GM21515 (cell line): ENCODE measurements at regions not wholly inside any gene's neighbourhood (a gene's known extent, or its start where the extent isn't known, plus 50 kb on each side); places are given as distances from the start of the nearest gene placed in this dataset.

Source experiments
- ATAC-seq: cut with Tn5 transposase; IDR thresholded peaks from one replicate; pipeline ENCODE4 v1.9.1; 2021; ENCODE audit not compliant: unreplicated experiment

DNA sequence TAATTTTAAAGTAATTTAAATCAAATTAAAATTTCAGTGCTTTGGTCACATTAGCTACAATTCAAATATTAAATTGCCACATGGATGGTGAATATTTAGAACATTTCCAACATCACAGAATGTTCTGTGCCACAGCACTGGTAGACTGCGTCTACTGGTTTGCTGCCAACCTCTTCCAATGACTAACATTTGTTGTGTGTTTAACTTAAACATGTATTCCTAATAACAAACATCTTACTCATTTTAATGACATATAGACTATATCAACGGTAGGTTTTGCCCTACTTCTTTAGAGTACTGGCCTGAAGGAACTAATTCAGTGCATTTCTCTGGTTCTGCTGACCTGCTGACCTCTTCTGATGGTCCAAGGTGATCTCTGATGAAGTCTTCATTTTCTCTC is 157.6 kb downstream of the DCK start:
- no peak for ATAC-seq

DNA sequence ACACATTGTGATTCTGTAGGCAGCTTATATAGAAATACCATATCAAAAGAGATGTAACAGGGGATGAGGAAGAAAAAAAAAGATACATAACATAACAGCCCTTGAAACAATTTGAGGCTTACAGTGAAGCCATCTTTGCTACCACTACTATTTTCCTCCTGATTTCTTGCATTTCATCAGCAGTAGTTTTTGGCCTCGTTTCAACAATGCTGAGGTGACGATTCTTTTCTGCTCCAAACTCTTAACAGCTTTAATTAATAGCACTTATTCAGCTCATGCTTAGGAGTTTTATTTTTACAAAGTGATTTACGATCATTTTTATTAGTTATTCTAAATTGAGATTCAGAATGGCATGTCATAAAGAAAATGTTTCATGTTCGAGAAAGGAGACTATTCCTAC is 163.2 kb downstream of the DCK start:
- no peak for ATAC-seq

DNA sequence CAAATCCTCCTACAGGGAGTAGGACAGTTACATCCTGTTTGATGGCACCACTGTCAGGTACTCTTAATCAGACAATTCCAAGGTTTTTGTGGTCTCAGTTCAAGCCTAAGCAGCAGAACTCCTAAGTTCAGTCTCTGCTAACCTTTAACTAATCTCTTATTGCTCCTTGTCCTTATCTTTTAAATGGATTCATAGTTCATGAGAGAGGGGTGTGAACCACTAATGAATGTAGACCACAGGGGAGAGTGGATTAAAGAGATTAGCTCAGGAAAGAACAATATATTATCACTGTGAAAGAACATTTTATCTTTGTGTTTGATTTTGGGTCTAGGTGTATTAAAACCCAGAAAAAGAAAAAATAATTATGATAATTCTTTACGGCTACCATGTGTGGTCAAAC is 168.9 kb downstream of the DCK start:
- ATAC-seq: no peak

DNA sequence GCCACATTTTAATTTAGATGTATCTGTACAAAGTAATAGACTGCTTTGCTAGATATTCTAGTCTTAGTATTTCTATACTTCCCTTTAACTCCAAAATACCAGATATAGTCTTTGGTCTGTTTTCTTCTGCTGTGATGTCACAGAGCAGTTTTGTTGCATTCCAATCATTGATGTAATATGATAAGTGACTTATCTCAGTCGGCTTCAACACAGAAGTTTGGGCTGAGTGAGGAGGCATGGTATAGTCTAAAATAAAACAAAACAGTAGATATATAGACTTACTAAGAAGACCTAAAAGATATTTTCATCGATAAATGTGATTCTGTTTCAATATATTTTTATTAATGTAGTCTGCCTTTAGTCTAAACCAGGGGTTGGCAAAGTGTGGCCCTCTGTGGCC is 169.9 kb downstream of the DCK start:
- no peak for ATAC-seq

DNA sequence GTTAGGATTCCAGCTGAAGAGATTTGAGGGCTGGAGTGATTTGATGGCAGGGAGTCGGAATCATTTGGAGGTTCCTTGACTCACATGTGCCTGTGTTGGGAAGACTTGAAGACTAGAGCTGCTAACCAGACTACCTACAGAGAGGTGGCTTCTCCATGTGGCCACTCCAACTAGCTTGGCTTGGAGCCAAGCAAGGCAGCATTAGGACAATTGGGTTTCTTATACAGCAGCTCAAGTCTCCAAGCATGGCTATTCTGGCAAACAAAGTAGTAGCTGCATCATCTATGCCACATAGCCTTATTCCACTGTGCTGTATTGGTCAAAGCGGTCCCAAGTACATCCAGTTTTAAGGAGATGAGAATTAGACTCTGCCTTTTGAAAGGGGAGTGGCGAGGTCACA is 171.7 kb upstream of the SLC4A4 start:
- no peak for ATAC-seq

DNA sequence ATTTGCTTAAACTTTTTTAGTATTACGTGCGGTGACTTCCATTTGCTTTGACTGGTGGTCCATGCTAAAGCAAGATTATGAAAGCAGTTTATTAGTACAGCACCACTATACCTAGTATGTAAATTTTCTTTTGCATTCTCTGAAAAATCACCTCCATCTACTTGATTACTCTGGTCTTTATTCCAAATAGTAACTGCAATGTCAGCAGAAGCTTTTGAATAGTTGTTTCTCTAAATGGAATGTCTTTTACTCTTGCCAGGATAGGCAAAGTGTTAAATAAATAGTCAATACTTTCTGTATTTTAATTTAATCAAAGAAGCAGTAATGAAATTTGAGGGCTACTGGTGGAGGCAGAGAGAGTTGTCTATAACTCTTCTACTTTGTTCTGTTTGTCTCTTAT is 167.2 kb upstream of the SLC4A4 start:
- no peak for ATAC-seq

DNA sequence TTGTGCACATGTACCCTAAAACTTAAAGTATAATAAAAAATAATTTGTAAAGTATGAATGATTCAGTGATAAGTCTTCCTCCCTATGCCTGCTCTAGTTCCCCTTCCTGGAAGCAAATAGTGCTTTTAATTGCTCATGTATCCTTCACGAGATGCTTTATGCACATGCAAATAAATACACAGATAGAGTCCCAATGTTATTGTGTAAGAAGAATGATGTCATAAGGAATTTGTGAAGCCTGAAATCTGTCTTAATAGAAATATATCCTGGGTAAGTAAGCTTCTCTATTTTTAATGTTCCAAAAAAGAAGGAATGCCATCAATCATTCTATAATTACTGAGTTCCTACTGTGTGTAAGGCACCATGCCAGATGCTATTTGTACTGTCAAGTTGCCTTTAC is 157.5 kb upstream of the SLC4A4 start:
- ATAC-seq: no peak

DNA sequence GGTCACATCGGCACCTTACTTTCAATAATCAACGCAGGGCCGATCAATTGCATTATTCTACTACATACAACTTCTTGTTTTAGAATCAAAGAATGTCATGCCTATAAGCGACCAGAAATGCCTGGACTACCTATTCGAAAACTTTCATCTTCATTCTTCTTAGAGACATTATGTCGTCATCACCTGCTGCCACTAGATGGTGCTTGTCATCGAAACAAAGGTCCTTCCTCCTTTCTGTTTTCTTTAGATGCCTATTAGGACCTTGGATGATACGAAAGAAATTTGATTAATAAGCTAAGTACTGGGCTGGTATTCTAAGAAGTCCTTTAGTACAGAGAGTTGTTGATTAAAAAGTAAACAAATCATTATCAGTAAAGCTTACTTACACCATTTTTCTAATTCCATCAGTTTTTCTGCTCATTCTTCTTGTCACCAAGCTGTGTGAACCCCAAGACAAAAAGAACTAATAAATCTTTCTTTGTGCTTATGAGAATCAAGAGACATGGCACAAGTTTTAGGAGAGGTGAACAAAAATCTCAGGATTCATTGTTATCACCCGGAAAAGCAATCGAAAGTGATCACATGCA is 154.5 kb upstream of the SLC4A4 start:
- ATAC-seq: peak; percentile 88

DNA sequence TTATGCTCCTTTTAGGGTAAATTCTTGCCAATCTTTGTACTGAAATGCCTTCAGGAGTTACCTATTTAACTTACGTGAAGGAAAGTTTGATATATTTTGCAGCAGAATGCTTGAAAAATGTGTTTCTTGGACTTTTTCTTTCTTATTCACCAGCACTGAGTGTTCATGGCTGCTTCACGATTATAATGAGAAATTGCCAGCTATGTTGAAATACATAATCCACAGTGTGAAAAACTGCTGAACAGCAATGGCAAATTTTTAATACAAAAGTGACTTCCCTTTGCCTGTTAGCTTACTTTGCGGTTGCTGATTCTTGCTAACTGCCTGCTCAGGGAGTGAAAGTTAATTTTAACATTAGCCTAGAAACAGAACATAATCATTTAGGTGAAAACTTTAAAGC is 153.8 kb upstream of the SLC4A4 start:
- no peak for ATAC-seq

DNA sequence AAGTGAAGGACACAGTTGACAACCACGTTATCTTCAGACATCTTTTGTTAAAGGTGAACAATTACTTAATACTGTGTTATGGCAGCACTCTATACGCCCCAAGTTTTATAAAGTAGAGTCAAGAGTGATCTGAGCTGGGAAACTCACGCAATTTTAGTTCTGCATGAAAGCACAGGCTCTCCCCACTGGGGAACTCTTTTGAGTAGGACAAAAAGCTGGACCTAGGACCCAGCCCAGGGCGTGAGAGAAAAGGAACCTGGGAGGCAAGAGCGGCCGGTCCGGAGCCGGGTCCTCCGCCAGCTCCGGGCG is 152.6 kb upstream of the SLC4A4 start:
- ATAC-seq: no peak

DNA sequence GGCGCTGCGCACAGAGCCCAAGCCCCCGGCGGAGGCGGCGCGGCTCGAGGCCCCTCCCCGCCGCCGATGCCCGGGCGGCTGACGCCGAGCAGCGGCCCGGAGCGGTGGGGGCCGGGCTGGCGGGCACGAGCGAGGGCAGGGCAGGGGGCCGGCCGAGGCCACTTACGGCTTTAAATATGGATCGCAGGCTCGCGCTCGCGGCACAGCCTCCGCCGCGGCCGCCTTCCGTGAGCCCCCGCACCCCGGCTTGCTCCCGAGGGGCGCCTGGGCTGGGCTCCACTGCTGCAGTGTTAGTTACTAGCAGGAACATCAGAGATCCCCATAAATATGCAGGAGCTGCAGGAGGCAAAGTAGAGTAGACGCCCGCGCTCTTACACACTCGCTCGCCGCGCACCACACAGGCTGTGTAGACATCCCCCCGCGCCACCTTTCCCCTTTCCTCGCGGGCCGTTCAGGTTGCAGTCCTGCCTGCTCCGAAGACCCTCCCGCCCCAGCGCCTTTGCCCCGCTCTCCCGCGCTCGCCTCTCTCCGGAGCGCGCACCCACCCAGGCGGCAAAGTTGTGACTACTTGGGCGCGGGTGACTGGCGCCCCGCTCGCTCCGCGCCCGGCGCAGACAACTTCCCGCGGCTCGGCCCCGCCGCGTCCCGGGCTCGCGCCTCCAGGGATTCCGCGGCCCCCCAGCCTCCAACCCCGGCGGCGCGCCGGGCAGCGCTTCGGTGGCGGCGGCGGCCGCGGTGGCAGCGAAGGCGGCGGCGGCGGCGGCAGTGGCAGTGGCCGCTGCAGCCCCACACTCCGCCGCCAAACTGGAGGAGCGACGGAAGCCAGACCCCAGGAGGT is 152.0 kb upstream of the SLC4A4 start:
- ATAC-seq: no peak

DNA sequence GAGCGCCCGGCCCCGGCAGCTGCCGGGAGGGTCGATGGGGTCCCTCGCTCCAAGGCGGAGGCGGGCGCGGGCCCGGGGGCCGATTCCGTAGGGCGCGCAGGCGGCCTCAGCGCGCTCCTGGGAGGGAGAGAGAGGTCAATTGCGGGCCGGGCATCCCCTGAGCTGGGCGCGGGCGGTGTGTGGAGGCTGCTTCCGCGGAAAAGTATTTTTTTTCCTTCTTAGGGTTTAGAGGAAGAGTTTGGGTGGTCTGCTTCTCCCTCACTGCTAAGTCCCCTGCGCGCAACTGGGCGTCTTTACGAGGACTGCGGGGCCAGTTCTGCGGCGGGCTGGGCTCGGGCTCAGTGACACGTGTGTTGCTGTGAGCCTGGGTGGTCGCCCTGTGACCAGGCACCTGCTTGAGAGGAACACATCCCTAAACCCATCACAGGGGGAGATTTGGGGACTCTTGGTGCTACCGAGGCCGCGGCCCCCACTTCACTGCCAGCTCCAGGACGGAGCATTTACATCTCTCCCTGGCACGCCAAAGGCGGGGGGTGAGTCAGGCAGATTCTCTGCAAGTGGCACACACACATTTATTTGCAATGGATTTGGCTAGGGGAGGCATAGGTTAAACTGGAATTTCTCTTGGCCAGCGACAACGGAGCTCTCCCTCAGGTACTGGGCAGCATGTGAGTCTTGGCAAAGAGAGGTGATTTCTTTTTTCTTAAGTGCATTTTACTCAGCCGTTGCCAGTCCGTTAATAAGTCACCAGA is 151.2 kb upstream of the SLC4A4 start:
- no peak for ATAC-seq

DNA sequence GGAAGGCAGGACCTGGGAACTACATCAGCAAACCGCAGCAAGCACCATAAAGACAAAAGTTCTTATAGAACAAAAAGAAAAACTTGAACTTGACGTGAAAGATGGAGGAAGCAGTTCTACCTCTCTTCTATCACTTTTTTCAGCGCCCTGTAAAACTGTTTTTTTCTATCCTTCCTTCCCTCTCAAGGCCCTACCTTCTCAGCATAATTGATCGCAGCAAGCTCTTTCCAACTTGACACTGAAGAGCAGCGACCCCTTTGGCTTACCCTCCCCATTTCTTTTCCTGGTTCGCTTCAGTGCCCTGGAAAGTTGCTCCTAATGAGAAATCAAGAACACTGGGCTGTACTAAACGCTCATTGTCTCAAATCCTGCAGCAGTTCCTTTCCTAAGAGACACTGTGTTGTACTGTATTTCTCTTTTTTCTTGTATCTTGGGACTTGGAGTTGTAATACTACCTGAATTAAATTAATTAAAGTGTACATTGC is 150.6 kb upstream of the SLC4A4 start:
- no peak for ATAC-seq

DNA sequence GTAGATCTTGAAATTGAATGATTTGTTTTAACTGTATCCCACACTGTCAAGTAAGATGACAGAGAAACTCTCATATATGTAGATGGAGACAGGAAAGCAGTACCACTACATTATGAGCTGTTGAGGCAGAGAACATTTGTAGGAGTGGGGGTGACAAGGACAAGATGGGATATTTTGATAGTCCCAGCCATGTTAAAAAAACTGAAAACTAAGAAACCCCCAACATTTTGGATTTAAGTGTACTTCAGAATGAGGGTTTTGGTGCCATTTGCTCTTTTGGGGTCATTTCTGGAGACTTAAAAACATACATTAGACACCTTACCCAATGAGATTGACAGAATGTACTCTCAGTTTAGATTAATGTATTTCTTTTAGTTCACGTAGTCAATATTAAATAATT is 149.9 kb upstream of the SLC4A4 start:
- no peak for ATAC-seq

DNA sequence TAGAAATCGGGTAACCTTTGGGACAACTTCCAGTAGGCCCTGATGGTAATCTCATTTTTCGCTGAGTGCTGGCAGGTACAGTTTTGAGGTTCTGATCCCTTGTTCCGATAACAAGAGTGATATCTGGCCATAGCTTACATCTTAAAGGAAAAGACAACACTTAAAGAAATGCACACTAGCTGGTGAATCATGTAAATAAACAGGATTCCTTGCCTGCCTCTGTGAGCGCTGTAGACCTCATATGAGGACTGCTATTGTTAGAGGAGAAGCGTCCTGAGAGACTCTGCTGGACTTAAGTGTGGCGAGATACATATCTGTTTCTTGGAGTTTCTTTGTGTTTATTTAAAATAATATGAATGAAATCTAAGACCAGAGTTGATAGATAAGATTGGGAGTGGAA is 149.3 kb upstream of the SLC4A4 start:
- ATAC-seq: no peak

DNA sequence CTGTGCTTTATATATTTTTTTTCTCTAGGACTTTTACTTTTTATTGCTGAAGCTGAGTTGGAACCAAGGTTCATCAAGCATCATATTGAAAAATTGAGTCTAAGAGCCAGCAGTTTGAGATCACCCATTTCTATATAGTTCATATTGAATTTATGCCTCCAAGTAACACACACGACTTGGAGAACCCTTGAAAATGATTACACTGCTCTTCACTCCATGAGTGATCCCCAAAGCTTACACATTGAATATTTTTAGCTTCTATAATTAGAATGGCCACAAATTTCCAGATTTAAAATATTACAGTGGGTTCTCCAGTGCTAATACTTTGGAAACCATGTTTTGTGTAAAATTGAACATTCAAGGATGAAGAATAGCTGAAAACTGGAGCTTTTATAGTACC is 144.4 kb upstream of the SLC4A4 start:
- ATAC-seq: no peak

DNA sequence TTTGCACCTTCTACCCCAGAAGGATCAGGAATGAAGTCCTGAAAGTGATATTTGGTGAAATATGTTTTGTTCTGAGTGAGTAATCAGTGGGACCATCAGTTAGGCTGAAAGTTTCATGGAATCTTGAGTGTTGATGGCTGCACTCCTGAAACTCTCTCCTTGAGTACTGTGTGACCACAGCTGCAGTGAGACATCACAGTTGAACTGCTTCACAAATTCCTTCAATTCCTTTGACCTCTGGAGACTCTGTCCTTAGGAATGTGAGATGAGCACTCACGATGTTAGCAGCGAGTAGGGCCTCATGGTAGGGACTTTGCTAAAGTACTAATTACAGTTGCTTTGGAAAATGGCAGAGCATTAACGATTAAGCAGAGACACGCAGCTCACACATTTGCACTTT is 142.9 kb upstream of the SLC4A4 start:
- no peak for ATAC-seq

DNA sequence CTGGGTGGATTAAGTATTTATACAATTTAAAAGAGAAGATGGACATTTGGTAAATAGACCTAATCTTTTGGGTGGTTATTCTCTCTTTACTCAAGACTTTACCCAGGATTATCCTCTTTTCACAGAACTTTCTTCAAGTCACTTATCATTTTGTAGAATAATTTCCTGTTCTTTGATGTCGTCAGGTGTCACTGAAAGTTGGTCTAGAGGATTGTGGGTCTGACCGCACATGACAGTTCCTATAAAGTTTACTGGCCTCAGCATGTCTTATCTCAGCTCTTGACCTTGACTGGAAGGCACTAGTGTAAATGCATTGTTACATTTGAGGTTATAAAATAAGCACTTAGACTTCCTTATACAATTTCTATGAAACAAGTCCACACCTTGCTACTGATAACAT is 139.9 kb upstream of the SLC4A4 start:
- ATAC-seq: no peak

DNA sequence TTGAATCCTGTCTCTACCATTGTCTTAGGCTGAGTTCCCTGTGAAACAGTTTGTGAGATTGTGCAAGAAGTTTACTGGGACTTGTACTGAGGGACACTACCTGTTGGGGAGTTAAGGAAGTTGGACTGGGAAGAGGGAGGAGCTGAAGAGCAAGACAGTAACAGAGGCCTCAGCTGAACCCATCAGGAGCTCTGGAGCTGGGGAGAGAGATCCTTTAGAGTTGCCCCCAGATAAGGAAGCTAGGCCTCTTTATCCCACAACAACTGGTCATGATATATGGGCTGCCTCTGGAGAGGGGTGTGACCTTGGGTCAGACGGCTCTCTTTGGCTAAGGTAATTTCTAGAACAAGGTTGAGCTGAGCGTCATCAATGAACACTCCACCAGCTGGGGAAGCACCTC is 137.8 kb upstream of the SLC4A4 start:
- ATAC-seq: no peak

DNA sequence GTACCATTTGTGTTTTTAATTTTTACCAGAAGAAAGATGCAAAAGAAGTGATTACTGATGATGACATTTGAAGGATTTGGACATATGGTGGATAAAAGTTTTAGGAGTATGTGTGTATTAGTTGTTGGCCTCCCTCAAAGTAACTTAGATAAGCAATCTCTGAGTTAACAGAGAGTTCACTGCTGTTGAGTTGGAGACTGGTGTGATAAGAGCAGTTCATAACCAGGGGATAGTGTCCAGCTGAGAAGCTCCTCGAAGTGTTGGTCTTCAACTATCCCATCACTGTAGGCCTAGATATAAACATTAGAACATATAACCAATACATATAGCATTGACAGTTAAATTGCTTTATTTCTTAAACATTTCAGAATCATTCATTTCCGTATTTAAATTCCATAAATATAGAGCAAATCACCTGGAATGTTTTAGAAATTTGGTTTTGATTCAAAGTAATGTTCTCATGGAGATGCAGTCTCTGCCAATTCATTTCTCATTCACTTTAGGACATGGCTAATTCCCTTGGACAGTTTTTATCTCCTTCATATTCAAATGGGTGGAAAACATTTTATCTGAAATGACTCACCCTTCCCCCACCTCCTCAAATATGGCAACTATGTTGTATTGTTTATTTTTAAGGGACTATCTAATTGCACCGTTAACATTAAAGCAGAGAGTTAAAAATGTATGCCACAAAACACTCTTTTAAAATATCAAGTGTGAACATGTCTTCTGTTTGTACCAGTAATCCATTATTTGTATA is 136.8 kb upstream of the SLC4A4 start:
- no peak for ATAC-seq

DNA sequence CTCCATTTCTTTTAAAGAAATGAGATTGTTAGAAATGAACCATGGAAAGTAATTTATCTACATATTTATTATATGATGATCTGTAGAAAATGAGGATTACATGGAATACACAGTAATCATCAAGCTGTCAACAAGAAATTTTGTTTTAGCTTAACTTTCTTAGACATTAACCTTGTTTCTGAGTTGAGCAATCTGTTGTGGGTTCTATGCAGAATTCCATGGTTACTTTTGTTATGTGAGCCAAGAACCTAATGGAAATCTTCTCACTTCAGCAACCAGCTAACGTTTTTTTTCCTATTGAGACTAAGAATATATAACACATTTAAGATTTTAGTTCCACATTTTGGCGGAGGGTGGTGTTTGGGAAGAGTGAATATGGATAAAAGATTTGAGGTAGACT is 136.1 kb upstream of the SLC4A4 start:
- no peak for ATAC-seq

DNA sequence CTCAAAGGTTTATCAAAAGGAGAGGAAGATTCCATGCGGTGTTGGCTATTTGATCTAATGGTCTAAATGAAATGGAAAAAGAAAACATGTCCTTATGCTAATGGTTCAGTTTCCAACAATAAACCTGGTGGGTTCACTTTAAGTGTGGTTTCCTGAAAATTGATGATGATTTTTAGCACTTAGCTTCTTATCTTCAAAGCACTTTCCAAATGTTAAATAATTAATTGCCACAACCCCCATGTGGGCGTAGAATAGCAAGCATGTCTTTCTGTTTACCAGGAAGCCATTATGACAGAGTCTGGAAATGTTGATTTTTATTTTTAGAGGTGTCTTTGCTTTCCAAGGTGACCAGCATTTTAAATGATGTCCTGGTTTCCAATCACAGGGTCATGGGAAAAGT is 134.8 kb upstream of the SLC4A4 start:
- no peak for ATAC-seq
